IMR-90 (cell line): ENCODE measurements at regions not wholly inside any gene's neighbourhood (a gene's known extent, or its start where the extent isn't known, plus 50 kb on each side); places are given as distances from the start of the nearest gene placed in this dataset.

Source experiments
- ATAC-seq: fragments of 200-7000 bp; cut with Tn5 transposase; 2 replicates; pipeline ENCODE4 v1.9.1; 2020; ENCODE audit warnings: low read depth, mild to moderate bottlenecking, moderate library complexity
- BruUV-seq: library from RNA; stranded (reverse); fragments of 400-500 nt; replicated peaks from 2 replicates; lab custom pipeline; 2021; lab: Mats Ljungman, UMichigan
- CTCF ChIA-PET: fragments of 300-600 bp; formaldehyde crosslinking; extraction: SDS; loops from one replicate; lab custom pipeline; 2021; ENCODE audit warnings: antibody characterized with exemption; lab: Yijun Ruan, JAX
- POLR2A ChIA-PET: fragments of 300-600 bp; sonication (Branson Sonifier 250); formaldehyde crosslinking; loops from one replicate; lab custom pipeline; 2022; ENCODE audit warnings: antibody characterized with exemption; ENCODE audit not compliant: unreplicated experiment; lab: Charles Lee
- DNase-seq: peaks from one replicate; pipeline ENCODE4 v3.0.0; 2013
- H2AFZ ChIP-seq: replicated peaks from 2 replicates; pipeline ENCODE3; 2013; ENCODE audit warnings: low read length, mild to moderate bottlenecking; ENCODE audit not compliant: poor library complexity
- H2AK5ac ChIP-seq: 2 replicates; pipeline ENCODE4 v1.6.1; 2013; ENCODE audit warnings: low read depth, low read length, inconsistent platforms
- H2AK9ac ChIP-seq: replicated peaks from 2 replicates; pipeline ENCODE3; 2013; ENCODE audit warnings: mild to moderate bottlenecking, low read depth, low read length, moderate library complexity; ENCODE audit not compliant: poor library complexity
- H2BK120ac ChIP-seq: 2 replicates; pipeline ENCODE4 v1.6.1; 2013; ENCODE audit warnings: low read depth, low read length, inconsistent platforms
- H2BK15ac ChIP-seq: 3 replicates; pipeline ENCODE4 v1.6.1; 2013; ENCODE audit warnings: low read depth, low read length, inconsistent platforms
- H2BK20ac ChIP-seq: 2 replicates; pipeline ENCODE4 v1.6.1; 2013; ENCODE audit warnings: low read depth, mild to moderate bottlenecking, inconsistent platforms, low read length, moderate library complexity
- H2BK5ac ChIP-seq: 2 replicates; pipeline ENCODE4 v1.6.1; 2013; ENCODE audit warnings: mild to moderate bottlenecking, low read depth, low read length, inconsistent platforms; ENCODE audit not compliant: poor library complexity, severe bottlenecking
- H3K14ac ChIP-seq: replicated peaks from 2 replicates; pipeline ENCODE4 v1.6.1; 2013; ENCODE audit warnings: low read depth, low read length, inconsistent platforms
- H3K18ac ChIP-seq: 2 replicates; pipeline ENCODE4 v1.6.1; 2013; ENCODE audit warnings: low read depth, low read length, control low read depth
- H3K23ac ChIP-seq: 2 replicates; pipeline ENCODE4 v1.6.1; 2013; ENCODE audit warnings: low read depth, low read length, inconsistent platforms
- H3K27ac ChIP-seq: 2 replicates; pipeline ENCODE4 v1.5.1; 2013; ENCODE audit warnings: mild to moderate bottlenecking, control low read depth, low read length; ENCODE audit not compliant: insufficient read depth
- H3K27me3 ChIP-seq: 2 replicates; pipeline ENCODE4 v1.6.1; 2013; ENCODE audit warnings: low read length; ENCODE audit not compliant: control insufficient read depth, insufficient read depth
- H3K36me3 ChIP-seq: 2 replicates; pipeline ENCODE4 v1.6.1; 2013; ENCODE audit warnings: low read length, mixed read lengths; ENCODE audit not compliant: control insufficient read depth, insufficient read depth
- H3K4ac ChIP-seq: 2 replicates; pipeline ENCODE4 v1.6.1; 2013; ENCODE audit warnings: low read depth, low read length, inconsistent platforms
- H3K4me1 ChIP-seq: 2 replicates; pipeline ENCODE4 v1.6.1; 2013; ENCODE audit warnings: low read length, mixed read lengths; ENCODE audit not compliant: control insufficient read depth, insufficient read depth
- H3K4me2 ChIP-seq: 2 replicates; pipeline ENCODE4 v1.6.1; 2013; ENCODE audit warnings: low read depth, mild to moderate bottlenecking, control low read depth, low read length, moderate library complexity
- H3K4me3 ChIP-seq: 2 replicates; pipeline ENCODE4 v1.5.1; 2013; ENCODE audit warnings: low read depth, mild to moderate bottlenecking, control low read depth, low read length, moderate library complexity; ENCODE audit not compliant: insufficient read depth
- H3K56ac ChIP-seq: 2 replicates; pipeline ENCODE4 v1.6.1; 2013; ENCODE audit warnings: low read length, inconsistent platforms; ENCODE audit not compliant: insufficient read depth; ENCODE audit errors: extremely low read depth
- H3K79me1 ChIP-seq, 2 experiments: 2 replicates each; pipeline ENCODE4 v1.6.1; 2013; ENCODE audit warnings: low read length in 2 of 2, inconsistent platforms in 1 of 2, low read depth in 1 of 2
- H3K9ac ChIP-seq: 2 replicates; pipeline ENCODE4 v1.6.1; 2013; ENCODE audit warnings: low read depth, low read length, control low read depth
- H3K9me1 ChIP-seq: 2 replicates; pipeline ENCODE4 v1.6.1; 2013; ENCODE audit warnings: low read length, inconsistent platforms; ENCODE audit not compliant: insufficient read depth
- H3K9me3 ChIP-seq: 2 replicates; pipeline ENCODE4 v1.6.1; 2013; ENCODE audit warnings: low read length; ENCODE audit not compliant: control insufficient read depth, insufficient read depth
- H4K20me1 ChIP-seq: 2 replicates; pipeline ENCODE4 v1.6.1; 2013; ENCODE audit warnings: low read length, inconsistent platforms; ENCODE audit not compliant: insufficient read depth
- H4K5ac ChIP-seq: 2 replicates; pipeline ENCODE4 v1.6.1; 2013; ENCODE audit warnings: mild to moderate bottlenecking, low read depth, low read length, control low read depth
- H4K8ac ChIP-seq, 2 experiments: 2 replicates each; pipeline ENCODE4 v1.6.1; 2013; ENCODE audit warnings: low read depth in 2 of 2, low read length in 2 of 2, control low read depth in 1 of 2, inconsistent platforms in 1 of 2
- H4K91ac ChIP-seq: 2 replicates; pipeline ENCODE4 v1.6.1; 2013; ENCODE audit warnings: low read depth, low read length, inconsistent platforms; ENCODE audit not compliant: insufficient read depth
- BHLHE40 ChIP-seq: fragments of 150-350 bp; IDR thresholded peaks from 2 replicates; pipeline ENCODE4 v1.6.1; 2016; ENCODE audit warnings: mild to moderate bottlenecking, low read depth, low read length
- CEBPB ChIP-seq: IDR thresholded peaks from 2 replicates; pipeline ENCODE4 v1.6.1; 2012; ENCODE audit warnings: low read depth, low read length, improper control_type of control experiment
- CHD1 ChIP-seq: IDR thresholded peaks from 2 replicates; pipeline ENCODE4 v1.6.1; 2012; ENCODE audit warnings: low read depth, low read length, improper control_type of control experiment
- CTCF ChIP-seq: conservative IDR thresholded peaks from 2 replicates; pipeline ENCODE4 v1.5.1; 2012; ENCODE audit warnings: mild to moderate bottlenecking, low read depth, low read length, improper control_type of control experiment
- ELK1 ChIP-seq: fragments of 150-350 bp; IDR thresholded peaks from 2 replicates; pipeline ENCODE4 v1.6.1; 2016; ENCODE audit warnings: low read depth, mild to moderate bottlenecking, low read length, moderate library complexity, borderline replicate concordance
- FOS ChIP-seq: fragments of 150-350 bp; IDR thresholded peaks from 2 replicates; pipeline ENCODE4 v1.6.1; 2016; ENCODE audit warnings: low read depth, low read length
- MAFK ChIP-seq: IDR thresholded peaks from 2 replicates; pipeline ENCODE4 v1.6.1; 2012; ENCODE audit warnings: low read depth, low read length, improper control_type of control experiment
- MAZ ChIP-seq: IDR thresholded peaks from 2 replicates; pipeline ENCODE4 v1.6.1; 2012; ENCODE audit warnings: low read depth, mild to moderate bottlenecking, low read length, improper control_type of control experiment, moderate library complexity, borderline replicate concordance
- MXI1 ChIP-seq: IDR thresholded peaks from 2 replicates; pipeline ENCODE4 v1.6.1; 2012; ENCODE audit warnings: low read depth, mild to moderate bottlenecking, low read length, moderate library complexity, borderline replicate concordance
- NFE2L2 ChIP-seq: fragments of 150-350 bp; IDR thresholded peaks from 2 replicates; pipeline ENCODE4 v1.6.1; 2016; ENCODE audit warnings: low read depth, mild to moderate bottlenecking, low read length
- POLR2A ChIP-seq: IDR thresholded peaks from 2 replicates; pipeline ENCODE4 v1.6.1; 2012; ENCODE audit warnings: mild to moderate bottlenecking, low read depth, low read length
- RAD21 ChIP-seq: IDR thresholded peaks from 2 replicates; pipeline ENCODE4 v1.6.1; 2012; ENCODE audit warnings: low read length, improper control_type of control experiment
- RCOR1 ChIP-seq: IDR thresholded peaks from 2 replicates; pipeline ENCODE4 v1.6.1; 2012; ENCODE audit warnings: mild to moderate bottlenecking, low read length, improper control_type of control experiment; ENCODE audit not compliant: insufficient replicate concordance
- RFX5 ChIP-seq: IDR thresholded peaks from 2 replicates; pipeline ENCODE4 v1.8.0; 2012; ENCODE audit warnings: low read depth, mild to moderate bottlenecking, low read length, moderate library complexity
- SMC3 ChIP-seq: fragments of 150-350 bp; IDR thresholded peaks from 2 replicates; pipeline ENCODE4 v1.6.1; 2016; ENCODE audit warnings: low read depth, mild to moderate bottlenecking, antibody characterized with exemption, low read length, moderate library complexity
- USF2 ChIP-seq: fragments of 150-350 bp; IDR thresholded peaks from 2 replicates; pipeline ENCODE4 v1.6.1; 2017; ENCODE audit warnings: mild to moderate bottlenecking, antibody characterized with exemption, low read length, low read depth
- WGBS, 2 experiments: methylation state at CpG; one replicate each; pipeline versions ENCODE4 v1.1.5 to v1.1.7; 2013; ENCODE audit warnings: missing lambda C conversion rate in 2 of 2; ENCODE audit not compliant: insufficient read length in 1 of 2; ENCODE audit errors: extremely low coverage in 2 of 2; 5-methylcytosine and 5-hydroxymethylcytosine counted together
- dilution Hi-C: fragments of 300-500 bp; cut with HindIII; formaldehyde crosslinking; loops from one replicate; pipeline ENCODE4 v1.14.3; 2018; ENCODE audit warnings: low sequenced_read_pairs; ENCODE audit not compliant: unreplicated experiment
- in situ Hi-C: fragments of 300-500 bp; cut with MboI; formaldehyde crosslinking; loops from 3 replicates; pipeline ENCODE4 v1.14.3; 2019; ENCODE audit warnings: low sequenced_read_pairs, inconsistent platforms, mixed read lengths
- intact Hi-C: fragments of 100-400 bp; cut with micrococcal nuclease; formaldehyde crosslinking; loops from 2 replicates; pipeline ENCODE4 v1.10.0; 2022

- no peak overlapping the region for H2AK9ac ChIP-seq
- H4K91ac ChIP-seq = no peak overlapping the region
- no peaks in the 10 kb centered on the region for H3K27me3 ChIP-seq
- no peak overlapping the region for H2BK15ac ChIP-seq
- H3K4me2 ChIP-seq = no peak overlapping the region
- ChIA-PET POLR2A (no interaction called here), CTCF (no interaction called here)
- H2BK120ac ChIP-seq = no peak overlapping the region
- dilution Hi-C loops (no loop called here), in situ Hi-C loops (no loop called here), intact Hi-C loops (no loop called here)
- no peak overlapping the region for H4K8ac ChIP-seq
- H3K56ac ChIP-seq = no peak overlapping the region
- no peak overlapping the region for H3K23ac ChIP-seq
- no peak overlapping the region for H2BK5ac ChIP-seq
- no peaks in the 10 kb centered on the region for H3K36me3 ChIP-seq
- 0 out of 2 replicates have a peak, but pooled peaks cover 3% of the 10 kb centered on the region for H3K9me1 ChIP-seq
- H2AFZ ChIP-seq = no peak overlapping the region
- H4K5ac ChIP-seq = no peak overlapping the region
- whole genome bisulfite sequencing, 2 experiments = 100% methylated on average over 1 of the region's 4 CpGs; no CpG with 5 or more reads in 1 of the 2 experiments
- H3K4me1 ChIP-seq = no peaks in the 10 kb centered on the region
- no peak overlapping the region for H2BK20ac ChIP-seq
- ATAC-seq (no peak), DNase-seq (no peak)
- H3K4me3 ChIP-seq = no peak overlapping the region
- no peak overlapping the region for H2AK5ac ChIP-seq
- H3K9me3 ChIP-seq = 0 out of 2 replicates have a peak, but pooled peaks cover 2% of the 10 kb centered on the region
- no peak overlapping the region for H3K9ac ChIP-seq
- H3K18ac ChIP-seq = no peak overlapping the region
- BruUV-seq = no TSS peak
- no peak for TF ChIP-seq MAFK
- no peak for TF ChIP-seq RAD21
- TF ChIP-seq SMC3 = no peak
- no peak for TF ChIP-seq BHLHE40
- TF ChIP-seq POLR2A = no peak
- TF ChIP-seq RFX5 = no peak
- no peak for TF ChIP-seq NFE2L2
- no peak for TF ChIP-seq USF2
- TF ChIP-seq MAZ = no peak
- TF ChIP-seq RCOR1 = no peak
- TF ChIP-seq CEBPB = no peak
- TF ChIP-seq CHD1 = no peak
- TF ChIP-seq ELK1 = no peak
- no peak for TF ChIP-seq FOS
- TF ChIP-seq CTCF = no peak
- TF ChIP-seq MXI1 = no peak
- no peak overlapping the region for H3K14ac ChIP-seq
- H3K79me1 ChIP-seq = no peaks in the 10 kb centered on the region
- H3K4ac ChIP-seq = no peak overlapping the region
- no peak overlapping the region for H3K27ac ChIP-seq
- H4K20me1 ChIP-seq = no peaks in the 10 kb centered on the region
These were observed 344.9 kb downstream of the LPIN1 start for GRCh38 chr2:12091201-12091806.
